Loucy (cell line): ENCODE measurements at regions not wholly inside any gene's neighbourhood (a gene's known extent, or its start where the extent isn't known, plus 50 kb on each side); places are given as distances from the start of the nearest gene placed in this dataset.

ENCODE experiments used
- EZH2phosphoT487 ChIP-seq: fragments of 200-600 bp; IDR thresholded peaks from 2 replicates; pipeline ENCODE4 v1.6.1; 2018; ENCODE audit warnings: antibody characterized with exemption, mild to moderate bottlenecking, moderate library complexity, borderline replicate concordance
- TF ChIP-seq, protein P1 (sequence below): fragments of 200-600 bp; sonication (generic); conservative IDR thresholded peaks from 2 replicates; pipeline ENCODE4 v1.5.1; 2014; ENCODE audit warnings: mild to moderate bottlenecking, antibody characterized with exemption, low read length

DNA sequence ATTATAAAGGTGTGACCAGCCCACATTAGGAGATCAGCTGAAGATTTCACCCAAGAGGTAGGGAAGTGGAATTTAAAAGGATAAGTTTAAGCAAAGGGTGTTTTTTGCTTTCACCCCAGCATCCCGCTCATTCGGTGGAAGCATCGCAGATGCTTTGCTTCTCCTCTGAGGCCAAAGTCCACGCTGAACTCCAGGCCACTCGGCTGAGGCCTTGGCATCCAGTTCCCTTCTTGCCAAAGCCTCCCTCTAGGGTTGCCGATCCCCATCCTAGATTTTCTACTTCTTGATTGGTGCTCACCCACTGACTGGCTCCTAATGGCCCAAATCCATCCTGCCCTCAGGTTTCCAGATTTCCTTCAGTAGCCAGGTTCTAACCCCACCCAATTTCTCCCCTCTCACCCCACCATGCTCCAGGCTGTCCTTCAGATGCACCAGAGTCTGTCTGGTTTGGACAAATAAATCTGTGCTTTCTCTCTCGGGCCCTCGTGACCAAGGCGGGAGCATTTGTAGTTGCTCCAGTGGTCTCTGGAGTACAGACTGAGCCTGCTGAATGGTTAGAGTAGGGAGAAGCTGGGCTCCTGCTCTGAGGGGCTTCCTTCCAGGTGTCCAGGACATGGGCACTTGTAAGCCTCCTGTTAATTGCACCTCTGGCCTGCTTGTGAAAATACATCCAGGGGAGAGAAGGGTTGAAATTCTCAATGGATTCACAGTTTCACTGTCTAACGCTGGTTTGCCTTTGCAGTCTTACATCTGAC is 193.2 kb downstream of the C1orf94 start:
- TF ChIP-seq, protein P1, sequence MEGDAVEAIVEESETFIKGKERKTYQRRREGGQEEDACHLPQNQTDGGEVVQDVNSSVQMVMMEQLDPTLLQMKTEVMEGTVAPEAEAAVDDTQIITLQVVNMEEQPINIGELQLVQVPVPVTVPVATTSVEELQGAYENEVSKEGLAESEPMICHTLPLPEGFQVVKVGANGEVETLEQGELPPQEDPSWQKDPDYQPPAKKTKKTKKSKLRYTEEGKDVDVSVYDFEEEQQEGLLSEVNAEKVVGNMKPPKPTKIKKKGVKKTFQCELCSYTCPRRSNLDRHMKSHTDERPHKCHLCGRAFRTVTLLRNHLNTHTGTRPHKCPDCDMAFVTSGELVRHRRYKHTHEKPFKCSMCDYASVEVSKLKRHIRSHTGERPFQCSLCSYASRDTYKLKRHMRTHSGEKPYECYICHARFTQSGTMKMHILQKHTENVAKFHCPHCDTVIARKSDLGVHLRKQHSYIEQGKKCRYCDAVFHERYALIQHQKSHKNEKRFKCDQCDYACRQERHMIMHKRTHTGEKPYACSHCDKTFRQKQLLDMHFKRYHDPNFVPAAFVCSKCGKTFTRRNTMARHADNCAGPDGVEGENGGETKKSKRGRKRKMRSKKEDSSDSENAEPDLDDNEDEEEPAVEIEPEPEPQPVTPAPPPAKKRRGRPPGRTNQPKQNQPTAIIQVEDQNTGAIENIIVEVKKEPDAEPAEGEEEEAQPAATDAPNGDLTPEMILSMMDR: no peak
- TF ChIP-seq EZH2phosphoT487: no peak
